8988T (cell line): ENCODE measurements at regions not wholly inside any gene's neighbourhood (a gene's known extent, or its start where the extent isn't known, plus 50 kb on each side); places are given as distances from the start of the nearest gene placed in this dataset.
"Not testable (repeated sequence)": the region's sequence is repeated elsewhere in the genome, so short reads cannot be mapped to it uniquely, and the experiment has no call there.

ENCODE experiments used
- DNase-seq: peaks from one replicate; pipeline ENCODE4 v3.0.0; 2011

GRCh38 chr18:71036783-71037182, 747.9 kb downstream of the SOCS6 start:
- DNase-seq, result no peak

- DNase-seq, result not testable (repeated sequence)
These were observed 742.7 kb downstream of the SOCS6 start for GRCh38 chr18:71031296-71032191.

DNA sequence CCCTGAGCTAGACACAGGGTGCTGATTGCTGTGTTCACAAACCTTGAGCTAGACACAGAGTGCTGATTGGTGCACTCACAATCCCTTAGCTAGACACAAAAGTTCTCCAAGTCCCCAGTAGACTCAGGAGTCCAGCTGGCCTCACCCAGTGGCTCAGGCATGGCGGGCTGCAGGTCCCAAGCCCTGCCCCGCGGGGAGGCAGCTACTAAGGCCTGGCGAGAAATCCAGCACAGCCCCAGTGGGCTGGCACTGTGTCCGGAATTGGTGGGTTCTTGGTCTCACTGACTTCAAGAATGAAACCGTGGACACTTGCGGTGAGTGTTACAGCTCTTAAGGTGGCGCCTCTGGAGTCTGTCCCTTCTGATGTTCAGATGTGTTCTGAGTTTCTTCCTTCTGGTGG, 741.2 kb downstream of the SOCS6 start:
- DNase-seq, result not testable (repeated sequence)

DNA sequence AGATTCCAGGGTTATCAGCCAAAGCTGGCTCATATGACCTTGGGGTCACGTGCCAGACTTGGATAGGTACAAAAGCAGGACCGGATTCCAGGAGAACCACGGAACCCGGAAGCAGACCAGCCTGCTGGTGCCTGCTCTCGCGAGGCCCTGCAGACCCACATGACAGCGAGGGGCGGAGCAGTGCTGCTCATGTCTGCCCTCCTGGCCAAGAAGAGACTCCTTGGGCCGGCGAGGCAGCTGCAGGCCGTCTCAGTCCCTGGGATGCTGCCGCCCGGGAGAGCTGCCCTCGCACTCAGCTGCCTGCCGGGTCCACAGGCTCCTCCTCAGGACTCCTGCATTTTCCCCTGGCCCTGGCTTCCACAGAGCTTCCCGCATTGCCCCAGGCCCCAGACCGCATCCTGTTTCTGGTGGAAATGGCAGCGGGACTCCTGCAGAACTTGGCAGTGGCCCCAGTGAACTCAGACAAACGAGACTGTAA, 739.5 kb downstream of the SOCS6 start:
- no peak for DNase-seq

GRCh38 chr18:71027531-71027930, 738.7 kb downstream of the SOCS6 start:
- no peak for DNase-seq

DNA sequence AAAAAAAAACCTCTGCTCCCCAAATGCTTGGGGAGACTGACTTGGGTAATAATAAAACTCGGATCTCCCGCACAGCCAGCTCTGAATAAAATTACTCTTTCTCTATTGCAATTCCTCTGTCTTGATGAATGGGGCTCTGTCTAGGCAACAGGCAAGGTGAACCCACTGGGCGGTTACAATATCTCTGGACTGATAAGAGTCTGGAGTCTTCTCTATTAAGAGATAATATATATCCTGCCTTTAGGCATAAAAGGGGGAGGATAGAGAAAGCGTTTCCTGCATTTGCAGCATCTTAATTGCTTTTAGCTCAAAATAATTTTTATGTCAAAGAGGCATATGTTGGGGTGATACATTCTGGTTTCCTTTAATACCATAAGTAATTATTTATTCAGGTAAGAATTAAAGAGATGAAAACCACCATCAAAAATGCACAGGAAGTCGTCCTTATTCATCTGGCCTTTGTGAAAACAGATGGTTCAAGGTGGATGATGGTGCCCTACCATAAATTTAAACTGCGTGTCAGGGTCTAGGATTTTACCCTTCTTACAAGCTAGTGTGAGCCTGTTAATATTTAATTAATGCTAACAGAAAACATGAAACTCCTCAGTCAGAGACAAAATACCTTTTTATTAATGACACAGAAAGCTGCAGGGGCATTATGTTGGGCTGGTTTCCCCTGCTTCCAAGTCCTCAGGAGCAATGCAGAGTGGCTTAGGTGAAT, 736.8 kb downstream of the SOCS6 start:
- DNase-seq, result no peak

DNA sequence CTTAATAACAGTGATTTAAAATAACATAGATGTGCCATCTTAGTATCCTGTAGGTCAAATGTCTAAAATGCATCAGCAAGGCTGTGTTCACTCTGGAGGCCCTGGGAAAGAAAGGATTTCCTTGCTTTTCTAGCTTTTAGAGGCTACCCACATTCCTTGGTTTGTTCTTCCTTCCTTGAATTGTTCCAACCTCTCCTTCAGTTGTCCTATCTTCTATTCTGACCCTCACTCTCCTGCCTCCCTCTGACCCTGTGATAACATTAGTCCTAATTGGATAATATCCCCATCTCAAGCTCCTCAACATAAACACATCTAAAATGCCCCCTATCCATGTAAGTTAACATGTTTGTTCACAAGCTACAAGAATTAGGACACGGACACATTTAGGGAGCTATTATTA, 733.5 kb downstream of the SOCS6 start:
- no peak for DNase-seq

DNA sequence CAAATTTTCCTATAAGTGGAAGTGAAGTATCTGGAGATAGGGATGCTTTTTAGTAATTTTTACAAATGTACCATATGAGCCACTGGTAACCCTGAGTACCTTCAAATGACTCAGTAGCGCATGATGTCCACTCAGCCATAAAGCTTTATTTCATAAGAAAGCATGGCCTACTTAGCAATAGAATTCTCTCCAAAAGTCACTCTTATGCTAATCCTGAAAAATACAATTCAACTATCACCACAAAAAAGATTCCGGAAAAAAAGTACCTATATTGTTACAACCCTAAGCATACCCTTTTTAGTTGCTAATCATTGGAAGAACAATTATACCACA, 732.2 kb downstream of the SOCS6 start:
- no peak for DNase-seq

- no peak for DNase-seq
These were observed 731.6 kb downstream of the SOCS6 start for GRCh38 chr18:71020342-71021029.

- DNase-seq, result no peak
These were observed 730.0 kb downstream of the SOCS6 start for GRCh38 chr18:71018816-71019215.

- no peak for DNase-seq
These were observed 723.9 kb downstream of the SOCS6 start for GRCh38 chr18:71012789-71013188.

GRCh38 chr18:71011389-71011788, 722.5 kb downstream of the SOCS6 start:
- DNase-seq, result no peak

DNA sequence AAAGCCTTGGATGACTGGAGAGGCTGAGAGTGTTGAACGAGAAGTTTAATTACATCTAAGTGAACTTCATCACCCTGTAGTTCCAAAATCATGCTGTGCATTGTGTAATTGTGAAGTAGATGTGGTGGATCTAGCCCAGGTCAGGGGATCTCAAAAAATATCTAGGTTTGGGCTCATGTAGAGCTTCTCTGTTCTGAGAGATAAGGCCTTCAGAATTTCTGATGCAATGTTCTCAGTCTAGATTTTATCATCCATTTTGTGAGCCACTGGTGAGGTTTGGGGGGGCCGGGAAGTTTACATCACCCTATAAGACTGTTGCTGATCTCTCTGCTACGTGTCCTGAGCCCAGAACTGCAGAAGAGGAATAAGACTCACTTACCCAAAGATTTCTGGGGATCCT, 719.4 kb downstream of the SOCS6 start:
- no peak for DNase-seq

GRCh38 chr18:71001597-71001996, 712.8 kb downstream of the SOCS6 start:
- DNase-seq, result no peak

GRCh38 chr18:70998490-70998889, 709.6 kb downstream of the SOCS6 start:
- no peak for DNase-seq

DNA sequence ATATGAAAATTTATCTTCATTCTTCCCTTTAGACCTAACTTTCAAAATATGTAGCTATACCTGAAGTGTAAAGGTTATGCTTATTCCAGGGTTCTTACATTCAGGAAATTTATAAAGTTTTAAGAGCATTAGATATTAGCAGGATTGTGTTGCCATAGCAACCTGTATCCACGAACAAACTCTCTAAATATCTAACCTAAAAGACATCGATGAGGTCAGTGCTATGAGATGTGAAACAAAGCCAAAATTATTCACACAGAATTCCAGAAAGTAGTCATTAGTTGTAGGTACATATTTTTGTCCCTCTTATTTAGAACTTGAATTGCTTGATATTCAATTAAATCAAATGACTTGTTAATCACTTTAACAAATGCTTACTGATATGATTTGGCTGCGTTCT, 705.3 kb downstream of the SOCS6 start:
- DNase-seq, result no peak

DNA sequence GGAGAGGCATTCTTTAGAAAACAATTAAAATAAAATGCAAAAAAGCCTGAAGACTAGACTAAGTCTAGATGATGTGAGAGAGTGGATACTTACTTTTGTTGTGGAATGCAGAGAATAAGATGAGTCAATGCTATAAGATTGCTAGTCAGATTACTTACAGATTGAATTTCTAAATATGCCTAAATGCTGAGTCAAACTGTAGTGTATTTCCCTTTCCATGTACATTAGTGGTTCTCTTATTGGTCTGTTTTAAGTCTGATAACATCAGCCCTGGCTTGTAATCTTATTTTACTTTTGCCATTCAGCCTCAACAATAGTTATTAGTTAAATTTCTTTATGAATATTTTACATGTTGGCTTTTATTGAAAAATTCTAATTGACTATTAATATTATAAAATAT, 702.7 kb downstream of the SOCS6 start:
- DNase-seq, result no peak

- no peak for DNase-seq
These were observed 697.1 kb downstream of the SOCS6 start for GRCh38 chr18:70985948-70986347.

DNA sequence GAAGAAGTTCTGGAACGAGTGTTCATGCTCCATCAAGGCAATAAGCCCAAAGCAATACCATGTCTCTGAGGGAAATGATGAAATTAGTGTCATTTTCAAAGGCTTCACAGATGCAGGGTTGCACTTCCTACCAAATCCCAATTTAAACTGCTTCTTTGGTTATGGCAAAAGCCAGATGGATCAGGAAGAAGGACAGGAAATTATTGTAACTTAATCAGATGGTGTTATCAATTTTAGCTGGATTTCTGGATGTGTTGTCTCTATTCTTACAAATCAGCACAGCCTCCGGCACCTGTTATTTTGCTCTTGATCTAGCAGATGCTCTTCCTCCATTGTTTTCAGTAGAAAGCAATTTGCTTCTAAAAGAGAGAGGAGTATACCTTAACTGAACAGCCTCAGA, 693.4 kb downstream of the SOCS6 start:
- DNase-seq, result no peak

DNA sequence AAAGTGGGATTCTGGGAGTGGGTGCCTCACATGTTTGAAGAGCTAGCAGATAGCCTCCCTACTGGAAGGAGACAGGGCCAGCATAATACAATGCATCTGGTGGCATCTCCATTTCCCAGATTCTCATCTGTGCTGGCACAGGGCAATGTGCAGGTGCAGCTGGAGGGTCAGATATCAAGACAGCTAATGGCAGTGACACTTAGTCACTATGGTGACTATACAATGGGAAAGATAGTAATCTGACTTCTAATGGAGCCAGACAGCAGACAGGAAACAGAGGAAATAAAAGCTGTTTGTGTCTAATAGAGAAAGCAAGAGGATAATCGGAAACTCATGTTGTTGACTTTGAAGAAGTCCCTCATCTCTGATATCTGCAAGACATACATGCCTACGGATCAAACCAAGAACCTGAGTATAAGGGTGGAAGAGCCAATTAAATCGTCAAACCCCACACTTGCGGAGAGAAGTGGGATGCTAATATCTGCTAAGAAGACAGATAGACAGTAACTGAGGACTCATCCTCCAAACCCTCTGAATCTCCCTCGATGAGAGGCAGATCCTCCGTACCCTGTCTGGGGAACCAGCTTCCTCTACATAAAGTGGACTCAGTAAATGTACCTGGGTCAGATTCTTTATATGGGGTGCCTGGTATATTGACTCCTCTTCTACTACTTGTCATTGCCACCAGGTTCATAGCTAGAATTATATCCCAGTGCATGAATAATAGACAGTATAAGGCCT, 692.7 kb downstream of the SOCS6 start:
- no peak for DNase-seq

GRCh38 chr18:70973626-70974025, 684.8 kb downstream of the SOCS6 start:
- DNase-seq, result no peak

DNA sequence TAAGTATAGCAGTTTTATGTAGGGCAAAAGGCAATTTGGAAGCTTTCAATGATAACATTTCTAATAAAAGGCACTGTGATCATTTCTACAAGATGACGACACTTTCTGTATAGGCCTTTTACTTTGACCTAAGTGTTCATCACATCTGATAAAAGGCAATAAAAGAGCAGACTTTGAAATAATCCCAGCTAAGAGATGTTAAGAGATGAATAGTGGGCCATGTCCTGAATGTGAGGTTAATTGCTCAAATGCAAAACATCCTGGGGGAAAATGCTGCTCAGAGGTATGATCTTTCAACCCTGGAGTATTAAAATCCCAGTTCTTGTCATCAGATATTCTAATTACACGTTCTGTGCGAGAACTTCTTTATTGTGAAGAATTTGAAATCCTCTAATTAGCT, 677.6 kb downstream of the SOCS6 start:
- no peak for DNase-seq

DNA sequence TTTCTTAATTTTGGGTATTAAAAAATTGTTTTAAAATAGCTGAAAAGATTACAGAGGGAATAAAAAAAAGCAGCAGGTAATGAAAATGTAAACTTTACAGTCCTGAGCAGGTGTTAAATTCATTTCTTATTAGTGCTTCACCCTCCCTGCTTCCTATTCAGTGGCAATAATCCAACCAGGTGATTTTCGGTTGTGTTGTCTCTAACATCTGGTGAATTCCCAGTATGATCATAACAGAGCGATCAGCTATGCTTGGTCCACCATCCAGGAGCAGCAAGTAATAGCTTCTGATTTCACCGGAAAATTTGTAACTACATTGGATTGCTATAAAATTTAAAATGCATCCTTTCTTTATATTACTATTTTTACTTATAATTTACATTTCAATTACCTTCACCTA, 673.1 kb downstream of the SOCS6 start:
- no peak for DNase-seq
